GM23338 (cell line): ENCODE measurements at regions not wholly inside any gene's neighbourhood (a gene's known extent, or its start where the extent isn't known, plus 50 kb on each side); places are given as distances from the start of the nearest gene placed in this dataset.

Source experiments
- ATAC-seq: fragments of 200-7000 bp; cut with Tn5 transposase; 3 replicates; pipeline ENCODE4 v1.9.1; 2020
- DNase-seq: peaks from one replicate; pipeline ENCODE4 v3.0.0-alpha.2; 2015; ENCODE audit warnings: low spot score
- H2AFZ ChIP-seq: fragments of 200-600 bp; sonication (generic); 2 replicates; pipeline ENCODE4 v1.8.0; 2016; ENCODE audit warnings: antibody characterized with exemption, mild to moderate bottlenecking, moderate library complexity
- H3F3A ChIP-seq: fragments of 200-600 bp; sonication (generic); replicated peaks from 2 replicates; pipeline ENCODE4 v1.8.0; 2017; ENCODE audit warnings: antibody characterized with exemption, mixed run types, low read depth
- H3K27ac ChIP-seq: fragments of 200-600 bp; sonication (generic); 2 replicates; pipeline ENCODE4 v1.6.1; 2016; ENCODE audit warnings: low read depth
- H3K27me3 ChIP-seq: fragments of 200-600 bp; sonication (generic); 2 replicates; pipeline ENCODE4 v1.8.0; 2016; ENCODE audit warnings: mild to moderate bottlenecking, mixed run types, moderate library complexity; ENCODE audit not compliant: insufficient read depth
- H3K36me3 ChIP-seq: fragments of 200-600 bp; sonication (generic); 2 replicates; pipeline ENCODE4 v1.8.0; 2016; ENCODE audit warnings: mild to moderate bottlenecking; ENCODE audit not compliant: insufficient read depth
- H3K4me1 ChIP-seq: fragments of 200-600 bp; sonication (generic); 2 replicates; pipeline ENCODE4 v1.8.0; 2016; ENCODE audit warnings: mild to moderate bottlenecking, moderate library complexity; ENCODE audit not compliant: insufficient read depth
- H3K4me2 ChIP-seq: fragments of 200-600 bp; sonication (generic); 2 replicates; pipeline ENCODE4 v1.7.1; 2017; ENCODE audit warnings: mixed run types
- H3K4me3 ChIP-seq: fragments of 200-600 bp; sonication (generic); 2 replicates; pipeline ENCODE4 v1.6.1; 2016; ENCODE audit warnings: mixed run types
- H3K79me2 ChIP-seq: fragments of 200-600 bp; sonication (generic); replicated peaks from 2 replicates; pipeline ENCODE4 v1.8.0; 2017; ENCODE audit warnings: mild to moderate bottlenecking; ENCODE audit not compliant: insufficient read depth
- H3K9me2 ChIP-seq: fragments of 200-600 bp; sonication (generic); 2 replicates; pipeline ENCODE4 v1.8.0; 2017; ENCODE audit not compliant: insufficient read depth
- H4K20me1 ChIP-seq: fragments of 200-600 bp; sonication (generic); replicated peaks from 2 replicates; pipeline ENCODE4 v1.8.0; 2017; ENCODE audit warnings: mild to moderate bottlenecking; ENCODE audit not compliant: insufficient read depth
- H3K27ac Mint-ChIP-seq: 2 replicates; pipeline ENCODE4 v1.8.0; 2020; ENCODE audit warnings: inconsistent platforms, mild to moderate bottlenecking, moderate library complexity, mixed read lengths
- H3K27me3 Mint-ChIP-seq: 3 replicates; pipeline ENCODE4 v1.8.0; 2022; ENCODE audit warnings: low read depth, mild to moderate bottlenecking, moderate library complexity, mixed read lengths, inconsistent platforms; ENCODE audit not compliant: insufficient read depth, poor library complexity
- H3K36me3 Mint-ChIP-seq: 3 replicates; pipeline ENCODE4 v1.8.0; 2021; ENCODE audit warnings: low read depth, mild to moderate bottlenecking, inconsistent platforms, moderate library complexity, mixed read lengths
- H3K4me1 Mint-ChIP-seq: 3 replicates; pipeline ENCODE4 v1.8.0; 2020; ENCODE audit warnings: mild to moderate bottlenecking, inconsistent platforms, mixed read lengths
- H3K4me3 Mint-ChIP-seq: 3 replicates; pipeline ENCODE4 v1.8.0; 2021; ENCODE audit warnings: moderate library complexity, mild to moderate bottlenecking, inconsistent platforms, mixed read lengths
- H3K9me3 Mint-ChIP-seq: 3 replicates; pipeline ENCODE4 v1.8.0; 2020; ENCODE audit warnings: moderate library complexity, mild to moderate bottlenecking, inconsistent platforms, mixed read lengths
- CREB1 ChIP-seq: fragments of 250-450 bp; sonication (Bioruptor Pico); IDR thresholded peaks from 2 replicates; pipeline ENCODE4 v1.5.0; 2020; ENCODE audit warnings: low read depth, mild to moderate bottlenecking, moderate library complexity
- EZH2 ChIP-seq: fragments of 200-600 bp; sonication (generic); IDR thresholded peaks from one replicate; pipeline ENCODE4 v1.8.0; 2017; ENCODE audit warnings: antibody characterized with exemption, mild to moderate bottlenecking, low read depth; ENCODE audit not compliant: unreplicated experiment
- EZH2phosphoT487 ChIP-seq: fragments of 200-600 bp; sonication (generic); IDR thresholded peaks from one replicate; pipeline ENCODE4 v1.8.1; 2018; ENCODE audit warnings: antibody characterized with exemption; ENCODE audit not compliant: unreplicated experiment
- JUNB ChIP-seq: IDR thresholded peaks from one replicate; pipeline ENCODE4 v1.6.1; 2016; ENCODE audit warnings: antibody characterized with exemption; ENCODE audit not compliant: unreplicated experiment
- NANOG ChIP-seq: IDR thresholded peaks from 2 replicates; pipeline ENCODE4 v1.6.1; 2016; ENCODE audit warnings: antibody characterized with exemption, borderline replicate concordance
- POLR2AphosphoS5 ChIP-seq: IDR thresholded peaks from 2 replicates; pipeline ENCODE4 v1.6.1; 2016; ENCODE audit warnings: antibody characterized with exemption, low read depth
- STAT1 ChIP-seq: IDR thresholded peaks from one replicate; pipeline ENCODE4 v1.6.1; 2016; ENCODE audit warnings: antibody characterized with exemption; ENCODE audit not compliant: unreplicated experiment
- ZNF114 ChIP-seq: fragments of 250-450 bp; sonication (Bioruptor Pico); IDR thresholded peaks from 2 replicates; pipeline ENCODE4 v1.5.0; 2020; ENCODE audit warnings: mild to moderate bottlenecking, moderate library complexity
- ZNF331 ChIP-seq: fragments of 250-450 bp; sonication (Bioruptor Pico); IDR thresholded peaks from 2 replicates; pipeline ENCODE4 v1.5.0; 2020; ENCODE audit warnings: low read depth, mild to moderate bottlenecking, moderate library complexity
- TF ChIP-seq, protein P1 (sequence below): fragments of 250-450 bp; sonication (Bioruptor Pico); IDR thresholded peaks from 2 replicates; pipeline ENCODE4 v1.5.0; 2020; ENCODE audit warnings: mild to moderate bottlenecking, moderate library complexity
- TF ChIP-seq, protein P2 (sequence below): IDR thresholded peaks from one replicate; pipeline ENCODE4 v1.6.1; 2018; ENCODE audit warnings: antibody characterized with exemption; ENCODE audit not compliant: unreplicated experiment
- TF ChIP-seq, protein P3 (sequence below): IDR thresholded peaks from 2 replicates; pipeline ENCODE4 v1.6.1; 2016; ENCODE audit warnings: antibody characterized with exemption
- TF ChIP-seq, protein P4 (sequence below), 2 experiments: fragments of 200-600 bp in 1 of 2; sonication (generic) in 1 of 2; conservative IDR thresholded peaks; 2 replicates each; pipeline versions ENCODE4 v1.5.1 to v1.6.1; 2016 to 2017; ENCODE audit warnings: antibody characterized with exemption in 2 of 2, low read depth in 2 of 2, mild to moderate bottlenecking in 2 of 2, moderate library complexity in 1 of 2

DNA sequence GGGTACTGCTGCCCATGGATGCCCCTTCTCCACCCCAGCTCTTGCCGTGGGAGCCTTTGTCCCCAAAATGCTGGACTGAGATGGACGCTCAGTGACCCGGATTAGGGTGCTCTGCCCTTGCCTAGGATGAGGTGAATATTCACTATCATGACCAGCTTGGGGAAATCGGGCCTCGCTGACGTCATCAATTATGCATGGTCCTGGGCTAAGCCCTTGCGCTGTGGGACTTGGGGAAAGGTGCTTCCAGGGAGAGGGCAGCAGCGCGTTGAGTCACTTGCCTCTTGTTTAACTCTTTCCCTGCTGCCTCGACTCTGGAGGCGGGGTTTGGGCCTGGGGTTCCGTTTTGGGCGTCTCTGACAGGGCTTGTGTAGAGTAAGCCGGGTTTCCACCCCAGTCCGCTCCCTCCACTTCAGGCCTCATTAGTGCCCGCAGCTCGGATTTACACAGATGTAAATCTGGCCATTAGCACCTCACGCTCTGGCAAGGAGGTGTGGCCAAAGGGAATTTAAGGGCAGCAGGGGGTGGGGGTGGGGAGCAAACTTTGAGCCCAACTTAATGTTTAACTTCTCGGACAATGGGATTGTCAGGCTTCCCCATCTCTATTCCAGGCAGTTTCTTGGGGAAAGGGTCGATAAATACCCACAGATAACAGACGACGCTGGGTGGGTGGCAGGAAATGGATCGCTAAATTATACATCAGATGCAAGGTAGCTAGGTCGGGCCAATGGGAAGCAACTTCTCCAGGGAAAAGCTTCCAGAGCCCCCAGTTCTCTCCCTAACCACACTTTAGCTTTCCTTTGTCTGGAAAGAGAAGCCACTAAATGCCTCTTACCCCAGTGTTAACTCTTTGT is 51.3 kb upstream of the TCF7L2 start:
- H3K79me2 ChIP-seq, result no peaks in the 10 kb centered on the region
- peaks cover 3% of the 10 kb centered on the region; the same call in 1 of the 2 replicates for H3F3A ChIP-seq
- Mint-ChIP-seq H3K27me3 (peaks cover 8% of the 10 kb centered on the region), H3K27ac (peak overlapping the region; percentile 93), H3K4me3 (peak overlapping the region; percentile 69), H3K4me1 (peaks cover 17% of the 10 kb centered on the region), H3K9me3 (no peaks in the 10 kb centered on the region; the same call in 2 of the 3 replicates), H3K36me3 (no peaks in the 10 kb centered on the region)
- TF ChIP-seq, protein P1, sequence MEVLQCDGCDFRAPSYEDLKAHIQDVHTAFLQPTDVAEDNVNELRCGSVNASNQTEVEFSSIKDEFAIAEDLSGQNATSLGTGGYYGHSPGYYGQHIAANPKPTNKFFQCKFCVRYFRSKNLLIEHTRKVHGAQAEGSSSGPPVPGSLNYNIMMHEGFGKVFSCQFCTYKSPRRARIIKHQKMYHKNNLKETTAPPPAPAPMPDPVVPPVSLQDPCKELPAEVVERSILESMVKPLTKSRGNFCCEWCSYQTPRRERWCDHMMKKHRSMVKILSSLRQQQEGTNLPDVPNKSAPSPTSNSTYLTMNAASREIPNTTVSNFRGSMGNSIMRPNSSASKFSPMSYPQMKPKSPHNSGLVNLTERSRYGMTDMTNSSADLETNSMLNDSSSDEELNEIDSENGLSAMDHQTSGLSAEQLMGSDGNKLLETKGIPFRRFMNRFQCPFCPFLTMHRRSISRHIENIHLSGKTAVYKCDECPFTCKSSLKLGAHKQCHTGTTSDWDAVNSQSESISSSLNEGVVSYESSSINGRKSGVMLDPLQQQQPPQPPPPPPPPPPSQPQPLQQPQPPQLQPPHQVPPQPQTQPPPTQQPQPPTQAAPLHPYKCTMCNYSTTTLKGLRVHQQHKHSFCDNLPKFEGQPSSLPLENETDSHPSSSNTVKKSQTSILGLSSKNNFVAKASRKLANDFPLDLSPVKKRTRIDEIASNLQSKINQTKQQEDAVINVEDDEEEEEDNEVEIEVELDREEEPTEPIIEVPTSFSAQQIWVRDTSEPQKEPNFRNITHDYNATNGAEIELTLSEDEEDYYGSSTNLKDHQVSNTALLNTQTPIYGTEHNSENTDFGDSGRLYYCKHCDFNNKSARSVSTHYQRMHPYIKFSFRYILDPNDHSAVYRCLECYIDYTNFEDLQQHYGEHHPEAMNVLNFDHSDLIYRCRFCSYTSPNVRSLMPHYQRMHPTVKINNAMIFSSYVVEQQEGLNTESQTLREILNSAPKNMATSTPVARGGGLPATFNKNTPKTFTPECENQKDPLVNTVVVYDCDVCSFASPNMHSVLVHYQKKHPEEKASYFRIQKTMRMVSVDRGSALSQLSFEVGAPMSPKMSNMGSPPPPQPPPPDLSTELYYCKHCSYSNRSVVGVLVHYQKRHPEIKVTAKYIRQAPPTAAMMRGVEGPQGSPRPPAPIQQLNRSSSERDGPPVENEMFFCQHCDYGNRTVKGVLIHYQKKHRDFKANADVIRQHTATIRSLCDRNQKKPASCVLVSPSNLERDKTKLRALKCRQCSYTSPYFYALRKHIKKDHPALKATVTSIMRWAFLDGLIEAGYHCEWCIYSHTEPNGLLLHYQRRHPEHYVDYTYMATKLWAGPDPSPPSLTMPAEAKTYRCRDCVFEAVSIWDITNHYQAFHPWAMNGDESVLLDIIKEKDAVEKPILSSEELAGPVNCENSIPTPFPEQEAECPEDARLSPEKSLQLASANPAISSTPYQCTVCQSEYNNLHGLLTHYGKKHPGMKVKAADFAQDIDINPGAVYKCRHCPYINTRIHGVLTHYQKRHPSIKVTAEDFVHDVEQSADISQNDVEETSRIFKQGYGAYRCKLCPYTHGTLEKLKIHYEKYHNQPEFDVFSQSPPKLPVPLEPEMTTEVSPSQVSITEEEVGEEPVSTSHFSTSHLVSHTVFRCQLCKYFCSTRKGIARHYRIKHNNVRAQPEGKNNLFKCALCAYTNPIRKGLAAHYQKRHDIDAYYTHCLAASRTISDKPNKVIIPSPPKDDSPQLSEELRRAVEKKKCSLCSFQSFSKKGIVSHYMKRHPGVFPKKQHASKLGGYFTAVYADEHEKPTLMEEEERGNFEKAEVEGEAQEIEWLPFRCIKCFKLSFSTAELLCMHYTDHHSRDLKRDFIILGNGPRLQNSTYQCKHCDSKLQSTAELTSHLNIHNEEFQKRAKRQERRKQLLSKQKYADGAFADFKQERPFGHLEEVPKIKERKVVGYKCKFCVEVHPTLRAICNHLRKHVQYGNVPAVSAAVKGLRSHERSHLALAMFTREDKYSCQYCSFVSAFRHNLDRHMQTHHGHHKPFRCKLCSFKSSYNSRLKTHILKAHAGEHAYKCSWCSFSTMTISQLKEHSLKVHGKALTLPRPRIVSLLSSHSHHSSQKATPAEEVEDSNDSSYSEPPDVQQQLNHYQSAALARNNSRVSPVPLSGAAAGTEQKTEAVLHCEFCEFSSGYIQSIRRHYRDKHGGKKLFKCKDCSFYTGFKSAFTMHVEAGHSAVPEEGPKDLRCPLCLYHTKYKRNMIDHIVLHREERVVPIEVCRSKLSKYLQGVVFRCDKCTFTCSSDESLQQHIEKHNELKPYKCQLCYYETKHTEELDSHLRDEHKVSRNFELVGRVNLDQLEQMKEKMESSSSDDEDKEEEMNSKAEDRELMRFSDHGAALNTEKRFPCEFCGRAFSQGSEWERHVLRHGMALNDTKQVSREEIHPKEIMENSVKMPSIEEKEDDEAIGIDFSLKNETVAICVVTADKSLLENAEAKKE, result peak; percentile 17; the same call in 1 of the 2 replicates
- TF ChIP-seq EZH2phosphoT487 (no peak), CREB1 (CRISPR knock-in tag) (peak; percentile 96), STAT1 (no peak), NANOG (no peak), JUNB (no peak), ZNF114 (CRISPR knock-in tag) (no peak), POLR2AphosphoS5 (0 out of 2 replicates have a peak, but pooled peaks have one; percentile 15), ZNF331 (CRISPR knock-in tag) (no peak), EZH2 (no peak)
- TF ChIP-seq, protein P2, sequence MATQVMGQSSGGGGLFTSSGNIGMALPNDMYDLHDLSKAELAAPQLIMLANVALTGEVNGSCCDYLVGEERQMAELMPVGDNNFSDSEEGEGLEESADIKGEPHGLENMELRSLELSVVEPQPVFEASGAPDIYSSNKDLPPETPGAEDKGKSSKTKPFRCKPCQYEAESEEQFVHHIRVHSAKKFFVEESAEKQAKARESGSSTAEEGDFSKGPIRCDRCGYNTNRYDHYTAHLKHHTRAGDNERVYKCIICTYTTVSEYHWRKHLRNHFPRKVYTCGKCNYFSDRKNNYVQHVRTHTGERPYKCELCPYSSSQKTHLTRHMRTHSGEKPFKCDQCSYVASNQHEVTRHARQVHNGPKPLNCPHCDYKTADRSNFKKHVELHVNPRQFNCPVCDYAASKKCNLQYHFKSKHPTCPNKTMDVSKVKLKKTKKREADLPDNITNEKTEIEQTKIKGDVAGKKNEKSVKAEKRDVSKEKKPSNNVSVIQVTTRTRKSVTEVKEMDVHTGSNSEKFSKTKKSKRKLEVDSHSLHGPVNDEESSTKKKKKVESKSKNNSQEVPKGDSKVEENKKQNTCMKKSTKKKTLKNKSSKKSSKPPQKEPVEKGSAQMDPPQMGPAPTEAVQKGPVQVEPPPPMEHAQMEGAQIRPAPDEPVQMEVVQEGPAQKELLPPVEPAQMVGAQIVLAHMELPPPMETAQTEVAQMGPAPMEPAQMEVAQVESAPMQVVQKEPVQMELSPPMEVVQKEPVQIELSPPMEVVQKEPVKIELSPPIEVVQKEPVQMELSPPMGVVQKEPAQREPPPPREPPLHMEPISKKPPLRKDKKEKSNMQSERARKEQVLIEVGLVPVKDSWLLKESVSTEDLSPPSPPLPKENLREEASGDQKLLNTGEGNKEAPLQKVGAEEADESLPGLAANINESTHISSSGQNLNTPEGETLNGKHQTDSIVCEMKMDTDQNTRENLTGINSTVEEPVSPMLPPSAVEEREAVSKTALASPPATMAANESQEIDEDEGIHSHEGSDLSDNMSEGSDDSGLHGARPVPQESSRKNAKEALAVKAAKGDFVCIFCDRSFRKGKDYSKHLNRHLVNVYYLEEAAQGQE, result no peak
- TF ChIP-seq, protein P3, sequence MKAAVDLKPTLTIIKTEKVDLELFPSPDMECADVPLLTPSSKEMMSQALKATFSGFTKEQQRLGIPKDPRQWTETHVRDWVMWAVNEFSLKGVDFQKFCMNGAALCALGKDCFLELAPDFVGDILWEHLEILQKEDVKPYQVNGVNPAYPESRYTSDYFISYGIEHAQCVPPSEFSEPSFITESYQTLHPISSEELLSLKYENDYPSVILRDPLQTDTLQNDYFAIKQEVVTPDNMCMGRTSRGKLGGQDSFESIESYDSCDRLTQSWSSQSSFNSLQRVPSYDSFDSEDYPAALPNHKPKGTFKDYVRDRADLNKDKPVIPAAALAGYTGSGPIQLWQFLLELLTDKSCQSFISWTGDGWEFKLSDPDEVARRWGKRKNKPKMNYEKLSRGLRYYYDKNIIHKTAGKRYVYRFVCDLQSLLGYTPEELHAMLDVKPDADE, result no peak
- TF ChIP-seq, protein P4, sequence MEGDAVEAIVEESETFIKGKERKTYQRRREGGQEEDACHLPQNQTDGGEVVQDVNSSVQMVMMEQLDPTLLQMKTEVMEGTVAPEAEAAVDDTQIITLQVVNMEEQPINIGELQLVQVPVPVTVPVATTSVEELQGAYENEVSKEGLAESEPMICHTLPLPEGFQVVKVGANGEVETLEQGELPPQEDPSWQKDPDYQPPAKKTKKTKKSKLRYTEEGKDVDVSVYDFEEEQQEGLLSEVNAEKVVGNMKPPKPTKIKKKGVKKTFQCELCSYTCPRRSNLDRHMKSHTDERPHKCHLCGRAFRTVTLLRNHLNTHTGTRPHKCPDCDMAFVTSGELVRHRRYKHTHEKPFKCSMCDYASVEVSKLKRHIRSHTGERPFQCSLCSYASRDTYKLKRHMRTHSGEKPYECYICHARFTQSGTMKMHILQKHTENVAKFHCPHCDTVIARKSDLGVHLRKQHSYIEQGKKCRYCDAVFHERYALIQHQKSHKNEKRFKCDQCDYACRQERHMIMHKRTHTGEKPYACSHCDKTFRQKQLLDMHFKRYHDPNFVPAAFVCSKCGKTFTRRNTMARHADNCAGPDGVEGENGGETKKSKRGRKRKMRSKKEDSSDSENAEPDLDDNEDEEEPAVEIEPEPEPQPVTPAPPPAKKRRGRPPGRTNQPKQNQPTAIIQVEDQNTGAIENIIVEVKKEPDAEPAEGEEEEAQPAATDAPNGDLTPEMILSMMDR (conservative IDR thresholded peaks at IDR 0.05; ENCODE audit: low read depth in 2 of 2), result peak in 1 of 2 experiments; percentile 13; a peak in 1 of 4 replicates
- H3K27ac ChIP-seq, result peak overlapping the region; percentile 87; the same call in 1 of the 2 replicates
- DNase-seq (peak; percentile 91), ATAC-seq (peak; percentile 94)
- H4K20me1 ChIP-seq, result no peaks in the 10 kb centered on the region
- H3K36me3 ChIP-seq, result no peaks in the 10 kb centered on the region
- 0 out of 2 replicates have a peak, but pooled peaks cover 3% of the 10 kb centered on the region for H3K27me3 ChIP-seq
- no peaks in the 10 kb centered on the region for H3K9me2 ChIP-seq
- peak overlapping the region; percentile 70 for H3K4me2 ChIP-seq
- H3K4me3 ChIP-seq, result peak overlapping the region; percentile 49
- H2AFZ ChIP-seq, result peak overlapping the region; percentile 70
- peaks cover 19% of the 10 kb centered on the region for H3K4me1 ChIP-seq
